Inflammatory macrophage (primary cell): ENCODE measurements at regions not wholly inside any gene's neighbourhood (a gene's known extent, or its start where the extent isn't known, plus 50 kb on each side); places are given as distances from the start of the nearest gene placed in this dataset.

Source experiments
- DNase-seq, 2 donors: peaks; one replicate each; pipeline ENCODE4 v3.0.0-alpha.2; 2020 to 2022

DNA sequence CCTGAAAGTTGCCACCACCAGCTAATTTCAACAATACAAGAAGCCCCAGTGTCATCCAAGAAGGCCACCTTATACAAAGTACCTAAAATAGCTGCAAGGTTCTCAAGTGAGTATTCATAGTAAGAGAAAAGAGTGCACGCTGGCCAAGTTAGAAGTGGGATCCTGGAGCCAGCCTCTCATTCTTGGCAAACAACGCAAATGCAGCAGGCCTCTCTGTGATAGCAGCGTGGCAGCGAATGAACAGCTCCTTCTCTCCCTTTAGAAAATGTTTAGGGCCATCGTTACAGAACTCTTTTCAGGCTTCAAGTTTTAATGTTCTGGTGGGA lies 78.0 kb upstream of the IFNG-AS1 start:
- no peak for DNase-seq

DNA sequence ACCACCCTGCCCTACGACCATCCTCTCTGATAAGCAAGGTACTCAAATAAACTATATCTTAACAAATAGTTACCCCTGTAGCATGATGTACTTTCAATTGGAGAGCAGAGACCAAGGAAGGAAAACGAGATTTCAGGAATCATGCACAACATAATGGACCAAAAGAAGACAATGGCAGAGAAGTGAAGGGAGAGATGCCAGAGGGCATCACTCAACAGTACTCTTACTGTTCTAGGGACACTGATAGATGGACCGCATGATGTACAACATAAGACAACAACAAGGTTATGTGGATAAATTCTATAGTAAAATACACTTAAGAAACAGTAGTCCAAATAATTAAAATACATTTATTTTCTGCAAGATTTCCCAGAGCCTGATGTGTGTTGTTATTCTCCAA lies 77.5 kb upstream of the IFNG-AS1 start:
- DNase-seq, result no peak

DNA sequence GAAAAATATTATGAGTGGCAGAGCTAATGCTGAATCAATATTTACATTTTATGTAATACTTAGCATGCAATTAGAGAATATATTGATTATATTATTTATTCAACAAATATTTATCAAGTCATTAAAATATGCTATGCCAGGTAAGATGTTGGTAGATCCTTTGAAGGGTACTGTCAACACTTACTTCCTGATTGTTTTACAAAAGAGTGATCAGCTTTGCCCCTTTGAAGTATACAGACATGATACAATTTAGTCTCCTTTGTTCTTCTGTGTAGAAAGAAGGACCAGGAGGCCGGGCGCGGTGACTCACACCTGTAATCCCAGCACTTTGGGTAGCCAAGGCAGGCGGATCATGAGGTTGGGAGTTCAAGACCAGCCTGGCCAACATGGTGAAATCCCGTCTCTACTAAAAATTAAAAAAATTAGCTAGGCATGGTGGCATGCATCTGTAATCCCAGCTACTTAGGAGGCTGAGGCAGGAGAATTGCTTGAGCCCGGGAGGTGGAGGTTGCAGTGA lies 73.9 kb upstream of the IFNG-AS1 start:
- DNase-seq, result no peak

DNA sequence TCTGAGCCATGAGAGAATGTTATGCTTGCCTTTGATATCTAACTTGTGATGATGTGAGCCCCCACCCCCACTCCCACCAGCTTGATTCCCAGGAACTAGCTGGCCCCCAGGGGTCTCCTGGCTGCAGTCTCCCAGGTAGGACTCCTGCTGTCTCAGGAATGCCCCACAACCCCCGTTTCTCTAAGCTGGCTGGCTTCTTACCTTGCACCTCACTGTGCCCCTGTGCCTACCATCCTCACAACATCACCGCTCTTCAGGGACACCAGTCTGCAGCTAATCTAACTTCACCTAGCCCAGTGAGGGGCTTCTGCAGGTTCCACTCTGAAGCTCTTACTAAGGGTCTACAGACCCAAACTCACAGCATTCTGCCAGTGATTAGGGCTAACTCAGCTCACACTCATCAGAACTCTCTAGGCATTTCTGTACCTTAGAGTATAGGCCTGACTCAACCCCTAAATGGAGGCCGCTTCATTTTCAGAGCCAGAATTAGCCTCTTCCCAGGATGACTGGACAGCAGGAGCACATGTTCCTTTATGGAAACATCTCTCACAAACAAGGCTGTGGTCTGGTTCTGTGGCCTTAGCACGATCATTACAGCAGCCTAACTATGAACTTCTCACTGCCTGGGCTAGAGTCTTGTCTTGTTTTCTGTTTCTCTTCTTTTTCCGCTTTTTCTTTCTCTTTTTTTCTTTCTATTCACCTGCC lies 72.8 kb upstream of the IFNG-AS1 start:
- no peak for DNase-seq

DNA sequence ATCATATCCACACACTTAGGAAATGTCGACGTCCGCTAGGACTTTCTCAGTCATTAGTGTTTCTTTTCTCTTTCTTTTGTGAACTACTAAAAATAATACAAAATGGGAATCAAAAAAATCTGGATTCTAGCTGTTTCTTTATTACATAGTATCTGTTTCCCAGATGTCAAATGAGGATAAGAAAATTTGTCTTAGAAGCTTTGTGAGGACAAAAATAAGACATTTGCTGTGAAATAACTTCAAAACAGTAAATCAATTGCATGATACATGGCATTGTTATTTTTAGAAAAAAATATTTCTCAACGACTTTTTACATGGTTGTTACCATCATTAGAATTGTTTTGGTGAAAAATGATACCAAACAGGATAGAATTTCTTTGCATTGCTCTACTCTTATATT lies 71.4 kb upstream of the IFNG-AS1 start:
- no peak for DNase-seq

DNA sequence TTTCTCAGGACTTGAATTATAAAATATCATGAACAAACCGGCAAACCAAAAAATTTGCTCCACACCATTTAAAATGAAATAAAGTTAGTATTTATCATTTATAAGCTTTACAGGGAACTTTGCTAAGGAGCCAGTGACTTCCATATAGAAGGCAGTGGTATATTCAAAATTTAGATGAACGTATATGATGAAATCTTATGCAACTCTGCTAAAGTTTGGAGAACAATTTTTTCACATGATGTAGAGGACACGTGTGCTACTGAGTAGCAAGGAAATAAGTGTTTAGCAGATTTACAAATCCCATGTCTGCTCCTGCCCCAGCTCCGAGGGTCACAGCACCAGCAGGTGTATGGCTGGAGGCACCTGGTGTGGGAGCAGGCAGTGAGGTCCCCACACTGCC lies 70.8 kb upstream of the IFNG-AS1 start:
- no peak for DNase-seq

DNA sequence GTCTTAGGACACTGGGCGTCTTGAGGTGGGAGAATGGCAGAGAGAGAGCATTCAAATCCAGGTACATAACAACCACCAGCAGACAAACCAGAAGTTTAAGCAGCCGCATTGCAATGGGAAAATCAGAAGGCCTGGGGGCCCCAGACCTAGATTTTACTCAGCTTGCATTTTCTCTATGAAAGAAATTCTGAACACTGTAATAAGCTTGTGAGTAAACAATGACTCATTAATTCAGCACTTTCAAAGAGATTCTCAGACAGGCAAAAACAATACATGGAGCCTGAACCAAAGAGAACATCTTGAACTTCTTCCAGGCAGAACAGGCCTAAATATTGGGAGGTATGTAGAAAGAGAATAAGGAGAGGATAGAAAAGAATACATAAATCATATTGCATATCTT lies 69.8 kb upstream of the IFNG-AS1 start:
- no peak for DNase-seq

DNA sequence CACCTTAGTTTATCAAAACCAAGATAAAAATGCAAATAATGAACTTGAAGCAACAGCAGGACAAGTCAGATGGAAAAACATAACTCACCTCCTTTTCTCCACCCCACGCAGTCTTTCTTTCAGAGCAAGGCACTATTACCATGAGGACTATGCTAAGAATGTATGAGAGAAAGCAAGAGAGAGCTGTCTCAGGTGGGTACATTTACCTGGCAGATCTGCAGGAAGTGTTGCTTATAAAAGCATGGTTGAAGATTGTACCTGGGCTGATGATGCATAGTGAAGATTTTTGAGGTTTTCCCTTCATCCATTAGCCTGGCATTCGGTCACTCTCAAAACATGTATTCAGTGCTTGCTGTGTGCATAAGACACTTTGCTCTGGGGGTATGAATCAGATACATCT lies 68.8 kb upstream of the IFNG-AS1 start:
- no peak for DNase-seq

DNA sequence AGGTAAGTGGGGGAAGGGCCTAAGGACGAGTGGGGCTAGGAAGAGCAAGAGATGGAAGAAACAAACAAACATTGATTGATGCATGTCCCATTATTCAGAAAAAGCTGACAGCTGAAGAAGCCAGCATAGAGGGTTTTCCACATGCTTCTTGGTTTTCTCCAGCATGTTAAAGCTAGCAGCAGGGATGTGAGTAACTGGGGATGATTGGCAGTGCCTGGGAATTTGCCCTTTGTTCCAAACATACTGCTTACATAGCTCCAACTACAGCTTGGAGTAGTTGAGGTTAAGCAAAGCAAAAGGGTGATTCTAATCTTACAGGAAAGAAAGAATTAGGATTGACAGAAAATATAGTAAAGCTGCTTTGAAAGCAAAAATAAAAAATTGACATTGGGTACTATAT lies 68.0 kb upstream of the IFNG-AS1 start:
- no peak for DNase-seq

DNA sequence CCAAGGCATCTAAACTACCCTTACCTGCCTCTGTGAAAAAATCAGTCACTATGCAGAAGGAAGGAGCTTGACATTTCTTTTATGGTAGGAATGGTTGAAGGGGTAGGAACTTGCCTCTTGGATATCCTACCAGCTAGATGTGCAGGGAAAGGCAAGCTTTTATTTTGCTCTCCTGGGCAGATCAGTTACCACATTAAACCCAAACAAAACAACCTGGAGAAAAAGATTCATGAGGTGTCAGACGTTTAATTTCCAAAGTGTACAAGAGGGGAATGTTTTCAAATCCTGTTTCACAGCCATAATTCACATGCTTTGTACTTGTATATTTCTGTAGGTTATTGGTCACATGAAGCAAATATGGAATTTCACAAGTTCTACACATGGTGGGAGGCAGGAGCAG lies 67.0 kb upstream of the IFNG-AS1 start:
- DNase-seq, result no peak

DNA sequence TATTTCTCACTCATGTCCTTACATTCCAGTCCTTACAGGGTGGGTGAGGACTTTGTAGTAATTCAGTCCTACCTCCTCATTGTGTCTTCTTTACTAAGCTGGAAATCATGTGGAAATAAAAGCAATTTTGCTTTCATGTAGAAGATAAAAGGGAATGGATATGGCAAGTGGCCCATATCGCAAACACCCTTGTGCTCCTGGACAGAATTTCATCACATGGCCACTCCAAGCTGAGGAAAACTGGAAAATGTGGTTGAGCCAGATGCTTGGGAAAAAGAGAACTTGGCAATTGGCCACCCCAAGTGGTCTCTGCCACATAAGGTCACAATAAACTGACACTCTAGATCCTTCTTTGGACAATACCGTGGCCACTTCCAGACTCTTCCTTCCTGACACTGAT lies 64.2 kb upstream of the IFNG-AS1 start:
- no peak for DNase-seq

DNA sequence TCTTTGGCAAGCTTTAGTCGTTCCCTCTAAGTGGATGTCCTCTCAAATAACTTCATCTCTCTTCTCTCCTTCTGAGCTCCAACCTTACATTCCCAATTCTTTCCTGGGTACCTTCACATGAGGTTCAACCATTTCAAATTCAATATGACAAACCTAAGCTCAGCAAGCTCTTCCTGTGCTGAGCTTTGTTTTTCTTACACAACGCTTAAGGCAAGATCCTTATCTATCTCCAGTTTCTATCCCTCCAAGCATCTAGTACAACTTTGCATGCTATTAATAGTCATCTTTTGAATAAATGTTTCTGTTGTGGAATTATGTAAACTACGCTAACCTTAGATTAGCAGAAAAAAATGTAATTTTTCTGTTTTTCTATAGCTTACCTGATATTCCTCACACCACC lies 63.7 kb upstream of the IFNG-AS1 start:
- DNase-seq, result no peak

DNA sequence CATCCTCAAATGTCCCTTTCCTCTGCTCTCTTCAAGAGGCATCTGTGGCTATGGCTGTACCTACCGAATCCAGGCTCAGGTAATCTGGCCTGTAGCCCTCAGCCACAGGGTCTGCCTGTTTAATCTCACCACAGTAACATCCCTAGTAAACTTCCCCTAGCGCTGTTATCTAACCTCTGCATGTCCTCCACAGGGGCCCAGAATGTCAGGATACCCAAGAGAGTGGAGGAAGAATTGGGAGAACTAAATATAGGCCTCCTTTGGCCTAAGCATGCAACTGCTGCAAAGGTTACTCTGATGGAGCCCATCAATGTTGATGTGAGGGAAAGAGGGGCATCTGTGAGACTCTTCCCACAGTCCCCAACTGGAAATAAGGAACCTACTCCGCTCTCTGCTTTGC lies 63.2 kb upstream of the IFNG-AS1 start:
- DNase-seq, result no peak

DNA sequence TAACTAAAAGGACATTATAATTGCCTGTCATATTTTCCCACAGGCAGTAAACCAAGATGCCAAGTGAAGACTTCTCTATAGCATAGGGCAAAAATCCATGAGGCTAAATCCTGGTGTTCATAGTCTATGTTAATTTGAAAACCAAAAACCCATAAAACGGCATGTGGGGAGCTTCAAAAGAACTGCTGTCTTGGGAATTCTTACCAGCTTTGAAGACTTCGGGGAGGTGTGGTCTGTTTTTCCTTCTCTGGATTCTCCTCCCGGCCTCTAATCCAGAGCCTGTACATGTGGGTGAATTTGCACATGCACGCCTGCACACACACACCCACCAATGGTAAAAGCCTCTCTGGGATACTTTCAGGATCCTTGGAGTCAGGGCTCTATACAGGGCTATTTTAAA lies 61.9 kb upstream of the IFNG-AS1 start:
- DNase-seq, result no peak

DNA sequence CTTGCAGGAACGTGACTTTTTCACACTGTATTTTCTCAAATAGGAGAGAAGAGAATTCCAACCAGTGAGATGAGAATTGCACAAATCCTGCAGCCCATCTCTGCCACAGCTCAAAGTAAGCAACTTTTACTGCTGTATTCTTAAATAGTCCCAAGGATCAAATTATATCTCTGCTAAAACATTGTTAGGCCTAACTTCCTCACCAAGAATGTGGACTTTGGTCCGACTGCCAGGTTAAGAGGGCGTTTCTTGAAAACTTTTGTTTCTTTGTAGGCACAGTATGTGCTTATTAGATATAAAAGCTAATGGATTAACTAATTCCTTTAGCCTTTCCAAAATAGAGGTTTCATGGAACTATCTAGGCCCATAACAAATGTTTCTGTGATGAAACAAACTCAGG lies 61.4 kb upstream of the IFNG-AS1 start:
- DNase-seq, result no peak

DNA sequence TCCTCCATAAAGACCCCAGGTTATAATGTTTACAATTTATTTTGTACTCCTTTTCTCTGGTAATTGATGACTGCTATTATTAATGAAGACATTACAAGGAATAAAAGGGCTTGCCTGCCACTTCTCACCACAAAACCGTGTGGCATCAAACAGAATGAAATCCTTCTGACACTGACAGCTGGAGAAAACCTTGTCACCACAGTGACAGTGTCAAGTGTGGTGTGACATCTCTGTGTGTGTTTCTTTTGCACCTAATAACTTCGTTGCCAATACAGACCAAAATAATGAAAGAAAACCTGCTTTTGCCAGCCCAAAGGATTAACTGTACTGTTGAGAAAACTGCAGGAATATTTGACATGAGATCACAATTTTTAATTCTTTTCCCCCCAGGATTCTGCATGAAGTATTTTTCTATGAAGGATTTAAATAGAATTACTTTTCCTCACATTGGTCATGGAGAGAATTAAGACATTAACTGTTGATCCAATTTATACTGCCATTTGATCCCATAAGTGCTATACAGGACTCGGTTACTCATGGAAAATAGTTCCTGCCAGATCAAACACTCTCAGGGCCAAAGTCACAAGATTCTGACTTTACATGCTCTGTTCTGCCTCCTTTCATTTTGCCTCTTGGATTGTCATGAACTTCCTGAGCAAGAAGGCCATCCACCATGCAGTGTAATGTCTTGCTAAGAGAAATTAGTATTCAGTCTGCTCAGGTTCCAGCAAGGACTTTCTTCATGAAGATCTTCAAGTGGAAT lies 60.4 kb upstream of the IFNG-AS1 start:
- no peak for DNase-seq

DNA sequence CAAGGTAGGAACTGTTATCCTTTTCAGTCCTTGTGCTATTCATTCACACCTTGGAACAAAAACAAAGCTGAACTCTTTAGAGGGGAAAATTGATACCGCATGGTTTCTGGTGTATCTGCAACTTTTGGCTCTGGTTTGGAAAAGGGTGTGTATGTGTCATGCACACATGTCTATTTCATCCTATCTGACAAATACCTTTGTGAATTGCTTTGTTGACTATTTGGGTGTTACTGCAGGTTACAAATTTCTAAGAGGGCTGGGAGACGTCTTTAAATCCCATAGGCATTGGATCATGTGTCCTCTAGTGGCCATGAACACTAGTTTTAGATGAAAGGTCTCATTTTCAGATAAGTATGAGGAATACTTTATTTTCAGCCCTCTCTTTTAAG lies 59.9 kb upstream of the IFNG-AS1 start:
- DNase-seq, result no peak

DNA sequence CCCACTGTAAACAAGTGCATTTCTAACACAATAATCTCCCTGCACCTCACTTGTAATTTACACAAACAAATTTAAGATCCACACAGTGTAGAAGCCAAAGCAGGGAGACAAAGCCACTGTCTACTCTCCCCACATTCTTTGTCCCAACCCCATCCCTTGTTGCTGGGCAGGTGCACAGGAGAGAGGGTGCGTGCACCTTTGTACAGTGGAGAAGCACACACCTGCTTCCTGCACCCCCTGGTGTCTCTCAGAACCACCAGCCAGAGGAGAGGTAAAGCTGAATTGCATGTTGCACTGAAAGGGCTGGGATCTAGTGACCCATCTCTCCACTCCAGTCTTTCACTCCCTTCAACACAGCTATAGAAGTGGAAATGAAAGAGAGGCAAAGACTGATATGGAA lies 51.4 kb upstream of the IFNG-AS1 start:
- no peak for DNase-seq
